ENCODE measurements at regions not wholly inside any gene's neighbourhood (a gene's known extent, or its start where the extent isn't known, plus 50 kb on each side); places are given as distances from the start of the nearest gene placed in this dataset.
A peak's percentile ranks its signal among the peaks of the same experiment; 100 is the strongest.

DNA sequence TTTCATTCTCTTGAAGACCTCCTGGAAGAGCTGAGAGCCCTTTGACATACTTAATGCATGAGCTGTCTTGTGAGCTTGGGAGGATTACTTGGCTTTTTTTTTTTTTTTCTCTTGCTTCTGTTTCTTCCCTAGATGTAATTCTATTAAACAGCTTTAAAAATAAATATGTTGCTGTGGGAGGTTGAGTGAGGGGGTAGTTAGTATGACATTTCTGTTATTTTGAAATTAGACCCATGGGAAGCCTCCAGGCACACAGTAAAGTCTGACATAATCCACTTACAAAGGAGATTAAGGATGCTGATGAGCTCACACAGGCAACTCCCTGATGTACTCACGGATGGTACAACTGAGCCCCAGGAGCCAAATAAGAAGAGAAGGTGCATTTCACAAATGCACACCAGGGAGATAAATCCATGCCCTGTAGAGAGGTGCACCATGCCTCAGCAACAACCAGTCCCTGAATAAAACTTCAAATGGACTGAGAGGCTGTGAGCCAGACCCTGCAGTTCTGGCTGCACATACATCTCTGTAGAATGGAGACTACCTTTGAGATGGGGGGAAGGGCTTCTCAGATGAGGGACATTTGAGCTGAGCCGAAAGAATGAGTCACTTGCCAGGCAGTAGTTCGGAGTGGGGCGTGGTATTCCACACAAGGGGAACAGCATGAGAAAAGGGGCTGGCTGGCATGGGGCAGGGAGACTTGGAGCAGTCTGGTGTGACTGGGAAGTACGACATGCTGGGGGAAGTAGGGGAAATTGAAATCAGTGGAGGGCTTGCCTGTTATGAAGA, 68.7 kb downstream of the ACTL7B start (continued):
- TF ChIP-seq, protein P1, sequence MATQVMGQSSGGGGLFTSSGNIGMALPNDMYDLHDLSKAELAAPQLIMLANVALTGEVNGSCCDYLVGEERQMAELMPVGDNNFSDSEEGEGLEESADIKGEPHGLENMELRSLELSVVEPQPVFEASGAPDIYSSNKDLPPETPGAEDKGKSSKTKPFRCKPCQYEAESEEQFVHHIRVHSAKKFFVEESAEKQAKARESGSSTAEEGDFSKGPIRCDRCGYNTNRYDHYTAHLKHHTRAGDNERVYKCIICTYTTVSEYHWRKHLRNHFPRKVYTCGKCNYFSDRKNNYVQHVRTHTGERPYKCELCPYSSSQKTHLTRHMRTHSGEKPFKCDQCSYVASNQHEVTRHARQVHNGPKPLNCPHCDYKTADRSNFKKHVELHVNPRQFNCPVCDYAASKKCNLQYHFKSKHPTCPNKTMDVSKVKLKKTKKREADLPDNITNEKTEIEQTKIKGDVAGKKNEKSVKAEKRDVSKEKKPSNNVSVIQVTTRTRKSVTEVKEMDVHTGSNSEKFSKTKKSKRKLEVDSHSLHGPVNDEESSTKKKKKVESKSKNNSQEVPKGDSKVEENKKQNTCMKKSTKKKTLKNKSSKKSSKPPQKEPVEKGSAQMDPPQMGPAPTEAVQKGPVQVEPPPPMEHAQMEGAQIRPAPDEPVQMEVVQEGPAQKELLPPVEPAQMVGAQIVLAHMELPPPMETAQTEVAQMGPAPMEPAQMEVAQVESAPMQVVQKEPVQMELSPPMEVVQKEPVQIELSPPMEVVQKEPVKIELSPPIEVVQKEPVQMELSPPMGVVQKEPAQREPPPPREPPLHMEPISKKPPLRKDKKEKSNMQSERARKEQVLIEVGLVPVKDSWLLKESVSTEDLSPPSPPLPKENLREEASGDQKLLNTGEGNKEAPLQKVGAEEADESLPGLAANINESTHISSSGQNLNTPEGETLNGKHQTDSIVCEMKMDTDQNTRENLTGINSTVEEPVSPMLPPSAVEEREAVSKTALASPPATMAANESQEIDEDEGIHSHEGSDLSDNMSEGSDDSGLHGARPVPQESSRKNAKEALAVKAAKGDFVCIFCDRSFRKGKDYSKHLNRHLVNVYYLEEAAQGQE (IDR thresholded peaks at IDR 0.05; ENCODE audit: low read depth) = no peak
- TF ChIP-seq YY1 (IDR thresholded peaks at IDR 0.05; ENCODE audit: extremely low read depth, insufficient replicate concordance, low read depth, low read length) (no peak), SIN3A (IDR thresholded peaks at IDR 0.05; ENCODE audit: low read depth) (no peak), EZH2phosphoT487 (IDR thresholded peaks at IDR 0.05; ENCODE audit: borderline replicate concordance) (no peak), POLR2A (IDR thresholded peaks at IDR 0.05; ENCODE audit: borderline replicate concordance, extremely low read depth, insufficient read depth, insufficient read length) (no peak), ZNF274 (IDR thresholded peaks at IDR 0.05; ENCODE audit: low read depth, low read length) (no peak), CEBPB (IDR thresholded peaks at IDR 0.05; ENCODE audit: low read depth) (no peak), SP1 (IDR thresholded peaks at IDR 0.05; ENCODE audit: low read depth) (0 out of 2 replicates have a peak, but pooled peaks have one; percentile 23), ELF1 (IDR thresholded peaks at IDR 0.05; ENCODE audit: borderline replicate concordance, low read depth) (no peak)
- TF ChIP-seq, protein P2, sequence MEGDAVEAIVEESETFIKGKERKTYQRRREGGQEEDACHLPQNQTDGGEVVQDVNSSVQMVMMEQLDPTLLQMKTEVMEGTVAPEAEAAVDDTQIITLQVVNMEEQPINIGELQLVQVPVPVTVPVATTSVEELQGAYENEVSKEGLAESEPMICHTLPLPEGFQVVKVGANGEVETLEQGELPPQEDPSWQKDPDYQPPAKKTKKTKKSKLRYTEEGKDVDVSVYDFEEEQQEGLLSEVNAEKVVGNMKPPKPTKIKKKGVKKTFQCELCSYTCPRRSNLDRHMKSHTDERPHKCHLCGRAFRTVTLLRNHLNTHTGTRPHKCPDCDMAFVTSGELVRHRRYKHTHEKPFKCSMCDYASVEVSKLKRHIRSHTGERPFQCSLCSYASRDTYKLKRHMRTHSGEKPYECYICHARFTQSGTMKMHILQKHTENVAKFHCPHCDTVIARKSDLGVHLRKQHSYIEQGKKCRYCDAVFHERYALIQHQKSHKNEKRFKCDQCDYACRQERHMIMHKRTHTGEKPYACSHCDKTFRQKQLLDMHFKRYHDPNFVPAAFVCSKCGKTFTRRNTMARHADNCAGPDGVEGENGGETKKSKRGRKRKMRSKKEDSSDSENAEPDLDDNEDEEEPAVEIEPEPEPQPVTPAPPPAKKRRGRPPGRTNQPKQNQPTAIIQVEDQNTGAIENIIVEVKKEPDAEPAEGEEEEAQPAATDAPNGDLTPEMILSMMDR (IDR thresholded peaks at IDR 0.05 in 2 of 3, conservative IDR thresholded peaks at IDR 0.05 in 1 of 3; ENCODE audit: borderline replicate concordance in 1 of 3, insufficient read depth in 1 of 3, low read depth in 2 of 3, low read length in 2 of 3) = no peak

Measured in HCT116 (cell line).